Activated CD8-positive, alpha-beta T cell treated with anti-CD3 and anti-CD28 coated beads, Interleukin-2, amount 10 ng/mL, durations not matched to agents 7 days and 5 days (primary cell): ENCODE measurements at regions not wholly inside any gene's neighbourhood (a gene's known extent, or its start where the extent isn't known, plus 50 kb on each side); places are given as distances from the start of the nearest gene placed in this dataset.
"Not testable (repeated sequence)": the region's sequence is repeated elsewhere in the genome, so short reads cannot be mapped to it uniquely, and the experiment has no call there.

Source experiments
- ATAC-seq: fragments of 150-1000 bp; cut with Tn5 transposase; one replicate; pipeline ENCODE4 v1.10.0; 2021; ENCODE audit warnings: moderate library complexity
- CTCF ChIA-PET: fragments of 350-600 bp; sonication (Branson Sonifier 250); formaldehyde crosslinking; loops from one replicate; lab custom pipeline; 2021; ENCODE audit warnings: antibody characterized with exemption; lab: Charles Lee
- POLR2A ChIA-PET: fragments of 350-600 bp; sonication (Branson Sonifier 250); formaldehyde crosslinking; loops from one replicate; lab custom pipeline; 2021; ENCODE audit warnings: antibody characterized with exemption; lab: Charles Lee
- DNase-seq: peaks from one replicate; pipeline ENCODE4 v3.0.0-alpha.2; 2020
- H3K27ac Mint-ChIP-seq: one replicate; pipeline ENCODE4 v1.8.0; 2021; ENCODE audit warnings: mild to moderate bottlenecking, mixed read lengths
- H3K27me3 Mint-ChIP-seq: one replicate; pipeline ENCODE4 v1.8.0; 2021; ENCODE audit warnings: low read depth, mixed read lengths
- H3K36me3 Mint-ChIP-seq: one replicate; pipeline ENCODE4 v1.8.0; 2021; ENCODE audit warnings: low read depth, mixed read lengths
- H3K4me1 Mint-ChIP-seq: one replicate; pipeline ENCODE4 v1.8.0; 2021; ENCODE audit warnings: low read depth, mixed read lengths
- H3K4me3 Mint-ChIP-seq: one replicate; pipeline ENCODE4 v1.8.0; 2021; ENCODE audit warnings: mild to moderate bottlenecking, mixed read lengths
- H3K9me3 Mint-ChIP-seq: one replicate; pipeline ENCODE4 v1.8.0; 2022; ENCODE audit warnings: mixed read lengths; ENCODE audit not compliant: insufficient read depth

DNA sequence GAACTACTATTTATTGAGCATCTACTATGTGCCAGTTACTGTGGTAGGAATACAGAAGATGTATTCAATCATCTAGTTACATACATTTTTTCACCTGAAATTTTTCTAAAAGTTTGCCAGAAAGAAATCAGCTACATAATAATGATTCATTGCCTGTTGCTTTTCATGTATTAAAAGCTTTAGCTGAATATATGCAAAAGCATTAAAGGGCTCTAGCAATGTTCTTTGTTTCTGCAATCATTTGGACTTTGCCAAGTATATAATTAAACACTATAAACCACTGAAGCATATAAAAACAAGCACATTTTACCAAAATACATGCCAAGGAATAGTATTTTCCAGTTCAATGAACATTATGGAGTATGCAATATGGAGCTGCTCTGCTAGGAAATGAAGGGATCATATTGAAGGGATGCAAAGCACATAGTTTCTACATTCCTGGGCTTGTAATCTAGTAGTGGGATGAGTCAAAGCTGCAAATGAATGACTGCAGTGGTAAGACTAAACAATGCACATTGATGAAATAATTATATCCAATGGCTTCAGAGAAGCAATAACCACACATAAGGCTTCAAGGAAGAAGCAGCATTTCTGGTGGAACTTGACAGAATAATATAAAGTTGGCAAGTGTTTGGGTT lies 87.7 kb downstream of the FOXD4L6 start:
- H3K36me3 Mint-ChIP-seq, H3K27me3 Mint-ChIP-seq, H3K4me3 Mint-ChIP-seq, CTCF ChIA-PET, ATAC-seq, DNase-seq, H3K27ac Mint-ChIP-seq, H3K9me3 Mint-ChIP-seq, H3K4me1 Mint-ChIP-seq, POLR2A ChIA-PET: not testable (repeated sequence)

DNA sequence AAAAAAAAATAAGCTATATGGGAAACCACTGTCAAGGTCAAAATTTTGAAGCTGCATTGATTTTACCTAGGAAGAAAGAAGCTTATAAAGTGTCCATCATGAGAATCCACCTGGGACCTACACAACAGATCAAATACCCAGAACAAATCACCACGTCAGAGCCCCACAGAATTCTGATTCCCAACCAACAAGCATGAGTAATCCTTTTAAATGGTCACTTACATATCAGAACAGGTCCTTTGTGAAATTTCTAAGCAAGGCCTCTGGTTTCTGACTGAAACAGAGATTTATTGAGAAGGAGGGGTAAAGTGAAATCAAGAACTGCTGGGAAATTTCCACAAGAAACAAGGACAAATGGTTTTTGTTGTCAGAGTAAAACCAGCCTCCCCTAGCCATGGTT lies 93.2 kb downstream of the FOXD4L6 start:
- H3K36me3 Mint-ChIP-seq, DNase-seq: not testable (repeated sequence)

DNA sequence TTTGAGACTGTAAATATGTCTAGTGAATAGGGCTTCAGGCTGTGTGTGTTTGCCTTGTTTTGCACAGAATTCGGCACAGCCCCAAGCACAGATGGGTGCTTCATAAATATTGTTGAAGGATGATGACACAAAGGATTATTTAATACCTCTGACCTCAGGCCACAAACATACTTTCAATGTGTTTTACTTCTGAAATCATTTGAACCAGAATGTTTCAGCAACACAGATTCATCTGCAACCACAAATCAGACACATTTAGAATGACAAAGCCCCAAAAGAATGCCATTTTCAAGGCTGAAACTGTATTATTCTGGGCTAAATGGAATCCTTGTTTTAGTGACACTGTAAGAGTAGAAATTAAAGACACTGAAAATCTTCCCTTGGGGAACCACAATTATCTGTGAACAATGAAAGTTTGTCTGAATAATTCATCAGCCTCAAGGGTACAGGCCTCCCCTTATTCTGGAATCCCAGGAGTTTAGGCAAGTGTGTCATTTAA lies 93.7 kb downstream of the FOXD4L6 start:
- ATAC-seq, POLR2A ChIA-PET, DNase-seq, H3K9me3 Mint-ChIP-seq, H3K36me3 Mint-ChIP-seq, H3K4me1 Mint-ChIP-seq, H3K27me3 Mint-ChIP-seq, CTCF ChIA-PET, H3K4me3 Mint-ChIP-seq, H3K27ac Mint-ChIP-seq: not testable (repeated sequence)

More for the DNA sequence above, 93.2 kb downstream of the FOXD4L6 start:
- ATAC-seq, H3K9me3 Mint-ChIP-seq, H3K27me3 Mint-ChIP-seq, H3K4me1 Mint-ChIP-seq, POLR2A ChIA-PET, H3K27ac Mint-ChIP-seq, CTCF ChIA-PET, H3K4me3 Mint-ChIP-seq: not testable (repeated sequence)

DNA sequence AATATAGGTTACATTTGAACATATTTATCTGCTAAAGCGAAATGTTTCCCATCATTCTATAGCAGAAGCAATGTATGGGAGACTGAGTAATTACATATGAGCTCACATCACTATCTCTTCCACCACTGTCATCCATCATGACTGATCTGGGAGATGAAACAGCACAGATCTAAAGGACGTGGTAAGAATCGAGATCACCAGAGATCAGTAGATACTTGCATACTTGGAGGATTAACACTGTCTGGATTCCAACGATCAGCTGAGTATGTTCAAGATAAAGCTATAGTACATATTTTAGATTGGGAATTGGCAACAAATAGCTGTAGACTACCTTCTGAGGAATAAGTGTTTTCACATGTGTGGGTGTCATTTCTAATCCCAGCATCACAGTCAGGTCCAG lies 94.6 kb downstream of the FOXD4L6 start:
- H3K27ac Mint-ChIP-seq, ATAC-seq, CTCF ChIA-PET, H3K27me3 Mint-ChIP-seq, H3K36me3 Mint-ChIP-seq, H3K9me3 Mint-ChIP-seq, DNase-seq, H3K4me3 Mint-ChIP-seq, H3K4me1 Mint-ChIP-seq, POLR2A ChIA-PET: not testable (repeated sequence)

DNA sequence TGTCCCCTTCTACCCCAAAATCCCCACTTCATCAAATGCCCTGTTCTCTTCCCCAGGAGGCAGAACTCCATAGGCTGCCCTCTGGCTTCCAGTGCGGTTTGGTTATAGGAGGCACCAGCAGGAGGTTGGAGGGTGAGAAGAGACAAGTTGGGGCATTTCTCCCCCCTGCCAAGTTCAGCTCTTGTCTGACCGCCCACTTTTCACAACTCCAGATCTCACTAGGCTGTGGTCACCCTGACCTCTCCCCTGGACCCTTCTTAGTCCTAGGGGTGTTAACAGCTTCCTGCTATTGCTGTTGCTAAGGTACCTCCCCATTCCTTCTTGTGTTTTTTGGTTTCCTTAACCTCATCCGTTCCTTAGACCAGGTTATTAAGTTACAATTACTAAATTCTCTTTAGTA lies 95.1 kb downstream of the FOXD4L6 start:
- H3K9me3 Mint-ChIP-seq, DNase-seq, H3K27ac Mint-ChIP-seq, H3K4me3 Mint-ChIP-seq, H3K4me1 Mint-ChIP-seq, CTCF ChIA-PET, H3K27me3 Mint-ChIP-seq, ATAC-seq, H3K36me3 Mint-ChIP-seq, POLR2A ChIA-PET: not testable (repeated sequence)

DNA sequence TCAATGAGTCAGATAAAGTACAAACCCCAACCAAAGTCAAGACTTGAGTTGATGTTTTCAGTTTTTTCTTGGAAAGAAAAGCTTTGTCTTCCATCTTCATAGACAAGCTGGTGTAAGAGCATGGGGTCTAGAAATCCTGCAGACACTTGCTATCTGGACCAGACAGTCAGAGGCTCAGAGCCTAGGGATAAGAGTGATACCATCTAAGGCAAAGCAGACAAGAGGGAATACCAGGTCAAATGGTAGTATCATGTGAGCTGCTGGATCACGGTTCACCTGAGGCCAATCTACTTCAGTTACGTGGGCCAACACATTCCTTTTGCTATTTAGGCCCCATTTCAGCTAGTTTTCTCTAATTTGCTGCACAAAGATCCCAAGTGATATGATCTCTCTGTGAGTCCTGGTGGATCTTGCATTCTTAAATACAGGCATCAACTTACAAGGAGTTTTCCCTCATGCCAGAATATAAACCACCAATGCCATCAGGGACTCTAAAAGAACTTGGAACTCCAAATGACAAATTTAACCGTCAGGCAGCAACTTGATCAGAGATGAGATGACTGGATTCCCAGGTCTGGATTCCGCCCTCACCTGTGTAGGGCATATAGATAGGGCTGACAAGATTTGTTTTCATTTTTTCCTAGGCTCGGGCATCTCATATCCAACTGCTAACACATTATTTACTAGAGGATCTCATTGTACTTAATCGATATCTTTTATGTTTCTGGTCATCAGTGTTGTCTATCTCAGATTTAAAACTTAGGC lies 101.4 kb downstream of the FOXD4L6 start:
- DNase-seq, H3K27me3 Mint-ChIP-seq, H3K36me3 Mint-ChIP-seq, H3K4me3 Mint-ChIP-seq, H3K4me1 Mint-ChIP-seq, POLR2A ChIA-PET, CTCF ChIA-PET, H3K9me3 Mint-ChIP-seq, H3K27ac Mint-ChIP-seq, ATAC-seq: not testable (repeated sequence)

DNA sequence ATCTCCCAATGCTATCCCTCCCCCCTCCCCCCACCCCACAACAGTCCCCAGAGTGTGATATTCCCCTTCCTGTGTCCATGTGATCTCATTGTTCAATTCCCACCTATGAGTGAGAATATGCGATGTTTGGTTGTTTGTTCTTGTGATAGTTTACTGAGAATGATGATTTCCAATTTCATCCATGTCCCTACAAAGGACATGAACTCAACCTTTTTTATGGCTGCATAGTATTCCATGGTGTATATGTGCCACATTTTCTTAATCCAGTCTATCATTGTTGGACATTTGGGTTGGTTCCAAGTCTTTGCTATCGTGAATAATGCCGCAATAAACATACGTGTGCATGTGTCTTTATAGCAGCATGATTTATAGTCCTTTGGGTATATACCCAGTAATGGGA lies 106.1 kb downstream of the FOXD4L6 start:
- H3K27me3 Mint-ChIP-seq, CTCF ChIA-PET, DNase-seq, H3K4me3 Mint-ChIP-seq, H3K27ac Mint-ChIP-seq, H3K36me3 Mint-ChIP-seq, H3K9me3 Mint-ChIP-seq, POLR2A ChIA-PET, H3K4me1 Mint-ChIP-seq, ATAC-seq: not testable (repeated sequence)

DNA sequence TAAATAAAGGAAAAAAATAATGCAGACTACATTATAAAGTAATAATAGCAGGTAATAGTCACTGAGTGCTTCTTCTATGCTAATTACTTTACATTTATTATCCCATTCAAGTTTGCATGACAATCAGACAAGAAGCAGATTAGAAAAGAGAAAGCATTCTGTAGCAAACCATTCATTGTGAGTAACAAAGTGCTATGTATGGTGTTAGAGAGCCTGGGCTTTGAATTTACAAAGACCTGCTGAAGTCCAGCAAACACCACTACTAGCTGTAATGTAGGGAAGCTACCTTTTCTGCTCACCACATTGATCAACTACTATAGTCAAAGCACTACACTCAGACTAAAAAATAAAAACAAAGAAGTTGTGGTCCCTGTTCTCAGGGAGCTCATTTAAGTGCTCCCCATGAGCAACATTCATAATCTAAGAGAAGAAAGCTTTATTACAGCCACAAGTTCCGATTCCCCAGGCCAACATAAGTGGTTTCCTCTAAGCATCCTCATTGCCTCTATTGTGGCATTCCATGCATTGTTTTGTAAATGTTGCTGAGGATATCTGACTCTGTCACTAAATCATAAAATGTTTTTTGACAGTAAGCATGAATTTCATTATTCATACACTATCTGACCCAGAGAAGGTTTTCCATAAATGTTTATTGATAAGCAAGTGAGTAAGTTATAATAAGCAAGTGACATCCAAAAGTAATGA lies 108.5 kb downstream of the FOXD4L6 start:
- H3K4me1 Mint-ChIP-seq, POLR2A ChIA-PET, H3K4me3 Mint-ChIP-seq, H3K27me3 Mint-ChIP-seq, H3K36me3 Mint-ChIP-seq, ATAC-seq, H3K9me3 Mint-ChIP-seq, CTCF ChIA-PET, H3K27ac Mint-ChIP-seq, DNase-seq: not testable (repeated sequence)

DNA sequence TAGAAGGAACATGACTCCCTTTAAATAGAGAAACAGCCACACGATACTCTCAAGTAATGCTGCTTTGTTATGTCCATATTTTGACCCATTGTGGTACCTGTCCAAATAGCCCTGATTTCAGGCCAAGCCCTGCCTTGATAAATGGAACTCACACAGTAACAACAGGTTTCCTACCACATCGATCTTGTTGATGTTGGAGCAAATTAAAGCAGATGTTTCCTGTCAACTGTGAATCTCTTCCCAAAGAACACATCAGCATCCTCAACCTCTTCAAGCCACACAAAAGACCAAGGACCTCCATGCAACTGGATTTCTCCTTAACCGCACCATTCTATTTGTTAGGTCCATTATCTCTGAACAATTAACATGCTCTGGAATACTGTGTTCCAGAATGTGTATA lies 109.5 kb downstream of the FOXD4L6 start:
- DNase-seq, H3K27me3 Mint-ChIP-seq, H3K4me1 Mint-ChIP-seq, H3K4me3 Mint-ChIP-seq, POLR2A ChIA-PET, H3K27ac Mint-ChIP-seq, ATAC-seq, CTCF ChIA-PET, H3K36me3 Mint-ChIP-seq, H3K9me3 Mint-ChIP-seq: not testable (repeated sequence)

DNA sequence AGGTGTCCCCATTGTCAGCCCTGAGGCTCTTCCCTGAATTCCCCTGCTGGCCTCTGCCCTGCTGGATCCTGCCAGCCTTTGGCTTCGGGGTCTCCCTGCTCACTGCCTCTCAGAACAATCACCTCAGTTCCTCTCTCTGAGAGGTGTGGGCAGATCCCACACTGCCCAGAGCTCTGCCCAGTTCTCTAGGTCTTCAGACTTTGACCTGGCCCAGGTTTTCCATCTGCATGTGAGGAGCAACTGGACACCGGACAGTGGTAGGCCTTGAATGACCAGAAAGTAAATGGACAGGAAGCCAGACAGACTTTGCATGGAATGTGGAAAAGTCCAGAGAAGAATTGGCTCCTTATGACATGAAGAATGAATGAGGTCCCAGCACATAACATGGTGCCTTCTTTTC lies 111.8 kb downstream of the FOXD4L6 start:
- H3K9me3 Mint-ChIP-seq, H3K27ac Mint-ChIP-seq, ATAC-seq, H3K27me3 Mint-ChIP-seq, DNase-seq, CTCF ChIA-PET, H3K4me1 Mint-ChIP-seq, POLR2A ChIA-PET, H3K4me3 Mint-ChIP-seq: not testable (repeated sequence)
- H3K36me3 Mint-ChIP-seq: peaks cover 19% of the 10 kb centered on the region

DNA sequence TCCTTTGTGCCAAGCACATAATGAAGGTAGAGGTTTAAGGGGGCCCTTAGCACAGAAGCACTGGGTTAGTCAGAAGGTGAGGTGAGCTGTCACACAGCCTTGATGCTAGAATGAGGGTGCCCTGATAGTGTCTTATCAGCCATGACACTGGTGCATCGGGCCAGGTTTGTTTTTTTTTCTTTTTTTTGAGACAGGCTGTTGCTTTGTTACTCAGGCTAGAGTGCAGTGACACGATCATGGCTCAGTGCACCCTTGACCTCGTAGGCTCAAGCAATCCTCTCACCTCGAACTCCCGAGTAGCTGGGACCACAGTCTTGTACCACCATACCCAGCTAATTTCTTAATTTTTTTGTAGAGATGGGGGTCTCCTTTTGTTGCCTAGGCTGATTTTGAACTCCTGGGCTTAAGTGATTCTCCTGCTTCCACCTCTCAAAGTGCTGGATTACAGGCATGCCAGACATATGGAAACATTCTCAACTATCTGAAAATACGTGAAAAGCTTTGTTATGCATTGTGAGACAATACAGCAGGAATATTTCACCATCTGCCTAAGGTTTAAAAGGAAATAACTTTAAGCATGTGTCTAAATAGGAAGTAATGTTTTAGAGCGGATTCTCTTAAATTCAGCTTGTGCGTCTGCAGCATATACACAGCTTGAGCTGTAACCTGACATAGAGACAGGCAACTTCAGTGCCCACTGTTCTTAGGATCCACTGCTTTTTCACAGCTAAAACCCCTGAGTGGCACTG lies 128.4 kb downstream of the FOXD4L6 start:
- POLR2A ChIA-PET: interaction anchor here (1.2 kb wide), 1 partner anchor 8 kb away, joined by 11 read pairs; no protein-coding TSS in a partner anchor
- Mint-ChIP-seq H3K36me3 (peaks cover 40% of the 10 kb centered on the region), H3K4me1 (peaks cover 28% of the 10 kb centered on the region)
- H3K9me3 Mint-ChIP-seq, DNase-seq, H3K27ac Mint-ChIP-seq, H3K4me3 Mint-ChIP-seq, H3K27me3 Mint-ChIP-seq, CTCF ChIA-PET, ATAC-seq: not testable (repeated sequence)
